ENCODE measurements at regions not wholly inside any gene's neighbourhood (a gene's known extent, or its start where the extent isn't known, plus 50 kb on each side); places are given as distances from the start of the nearest gene placed in this dataset.

DNA sequence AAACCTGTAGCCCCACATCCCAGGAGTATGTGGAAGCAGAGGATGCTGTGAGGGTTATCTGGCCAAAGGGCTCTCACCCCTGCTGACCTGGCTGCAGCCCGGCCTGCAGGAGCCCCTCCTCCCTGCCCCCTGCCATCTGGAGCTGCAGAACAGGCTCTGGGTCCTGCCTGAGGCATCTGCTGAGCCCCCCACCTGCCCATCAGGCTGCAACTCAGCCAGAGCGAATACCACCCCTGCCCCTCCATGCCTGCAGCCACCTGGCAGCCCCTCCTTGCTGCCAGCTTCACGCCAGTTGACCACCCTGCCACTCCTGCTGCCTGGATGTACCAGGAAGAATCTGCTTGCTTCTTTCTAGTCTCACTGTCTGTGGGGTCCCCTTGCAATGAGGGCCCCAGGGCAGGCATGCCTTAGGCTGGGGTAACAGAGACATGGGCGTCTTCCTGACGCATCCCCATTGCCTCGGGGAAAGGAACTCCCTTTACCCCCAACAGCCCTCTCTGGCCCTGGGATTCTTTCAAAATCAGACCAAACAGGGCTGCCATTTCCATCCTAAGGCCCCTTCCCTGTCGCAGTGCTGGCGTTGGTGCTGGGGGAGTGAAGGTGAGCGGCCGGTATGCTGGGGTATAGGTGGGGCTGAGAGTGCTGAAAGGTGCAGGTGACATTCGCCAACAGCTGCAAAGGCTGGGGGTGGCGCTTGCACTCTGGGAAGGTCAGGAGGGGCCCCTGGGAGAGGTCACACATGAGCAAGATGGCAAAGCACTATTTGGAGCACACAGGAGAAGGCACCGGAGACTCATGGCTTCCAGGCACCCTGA, 1334.6 kb downstream of the TBC1D22A start:
- no peak for DNase-seq

- no peak for DNase-seq
Measured at GRCh38 chr22:48096411-48096810, 1334.0 kb downstream of the TBC1D22A start.

- DNase-seq, result no peak
Measured at GRCh38 chr22:48093981-48094380, 1331.5 kb downstream of the TBC1D22A start.

- DNase-seq, result no peak
Measured at GRCh38 chr22:48092866-48093265, 1330.4 kb downstream of the TBC1D22A start.

GRCh38 chr22:48091656-48092223, 1329.3 kb downstream of the TBC1D22A start:
- no peak for DNase-seq

- no peak for DNase-seq
Measured at GRCh38 chr22:48091060-48091650, 1328.7 kb downstream of the TBC1D22A start.

- no peak for DNase-seq
Measured at GRCh38 chr22:48090332-48090672, 1327.9 kb downstream of the TBC1D22A start.

- DNase-seq, result no peak
Measured at GRCh38 chr22:48089601-48090331, 1327.3 kb downstream of the TBC1D22A start.

- no peak for DNase-seq
Measured at GRCh38 chr22:48088926-48089536, 1326.6 kb downstream of the TBC1D22A start.

DNA sequence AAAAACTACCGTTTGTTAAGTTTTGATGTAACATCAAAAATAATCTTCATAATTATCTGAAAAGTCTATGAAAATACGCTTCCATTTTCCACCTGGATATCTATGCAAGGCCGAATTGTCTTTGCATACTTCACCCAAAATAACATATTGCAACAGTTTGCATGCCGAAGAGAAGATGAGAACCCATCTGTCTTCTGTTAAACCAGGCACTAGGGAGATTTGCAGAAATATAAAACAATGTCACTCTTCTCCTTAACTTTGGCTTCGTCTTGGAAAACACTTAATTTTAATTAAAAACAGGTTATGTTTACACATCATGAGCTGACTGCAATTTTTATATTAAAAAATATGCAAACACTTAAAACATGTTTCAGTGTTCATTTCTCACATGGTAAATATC, 1325.8 kb downstream of the TBC1D22A start:
- no peak for DNase-seq

DNA sequence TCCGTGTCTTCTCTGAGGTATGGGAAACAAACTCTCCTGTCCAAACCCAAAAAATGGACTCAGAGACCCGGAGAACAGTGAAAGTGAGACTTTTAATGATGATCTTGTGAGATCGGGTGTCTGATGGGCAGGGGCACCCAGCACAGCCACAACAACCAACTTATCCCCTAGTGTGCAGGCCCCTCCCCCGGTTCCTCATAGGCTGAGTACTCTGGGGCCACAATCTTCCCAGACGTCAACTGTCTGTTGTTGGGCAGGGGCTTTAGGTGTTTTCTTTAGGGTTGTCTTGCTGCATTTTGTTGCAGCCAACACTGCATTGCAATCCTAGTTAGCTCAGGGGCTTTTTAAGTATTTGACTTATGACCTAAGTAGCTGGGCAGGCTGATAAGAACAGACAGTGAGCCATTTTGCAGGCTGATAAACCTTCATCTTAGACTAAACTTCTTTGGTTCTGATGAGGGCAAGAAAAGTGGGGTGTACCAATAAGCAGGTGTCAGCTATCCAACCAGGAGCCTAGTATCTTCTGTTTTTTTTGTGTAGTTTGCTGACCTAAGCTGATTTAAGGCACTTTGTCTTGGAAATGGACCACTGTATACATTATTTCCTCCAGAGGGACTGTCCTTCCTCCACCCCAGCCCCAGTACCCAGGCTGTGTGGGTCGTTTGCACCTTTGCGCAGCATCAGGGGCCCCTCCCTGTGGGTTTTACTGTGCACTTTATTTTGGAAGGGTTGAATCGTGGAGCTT, 1323.6 kb downstream of the TBC1D22A start:
- DNase-seq, result no peak

- no peak for DNase-seq
Measured at GRCh38 chr22:48084729-48085050, 1322.2 kb downstream of the TBC1D22A start.

DNA sequence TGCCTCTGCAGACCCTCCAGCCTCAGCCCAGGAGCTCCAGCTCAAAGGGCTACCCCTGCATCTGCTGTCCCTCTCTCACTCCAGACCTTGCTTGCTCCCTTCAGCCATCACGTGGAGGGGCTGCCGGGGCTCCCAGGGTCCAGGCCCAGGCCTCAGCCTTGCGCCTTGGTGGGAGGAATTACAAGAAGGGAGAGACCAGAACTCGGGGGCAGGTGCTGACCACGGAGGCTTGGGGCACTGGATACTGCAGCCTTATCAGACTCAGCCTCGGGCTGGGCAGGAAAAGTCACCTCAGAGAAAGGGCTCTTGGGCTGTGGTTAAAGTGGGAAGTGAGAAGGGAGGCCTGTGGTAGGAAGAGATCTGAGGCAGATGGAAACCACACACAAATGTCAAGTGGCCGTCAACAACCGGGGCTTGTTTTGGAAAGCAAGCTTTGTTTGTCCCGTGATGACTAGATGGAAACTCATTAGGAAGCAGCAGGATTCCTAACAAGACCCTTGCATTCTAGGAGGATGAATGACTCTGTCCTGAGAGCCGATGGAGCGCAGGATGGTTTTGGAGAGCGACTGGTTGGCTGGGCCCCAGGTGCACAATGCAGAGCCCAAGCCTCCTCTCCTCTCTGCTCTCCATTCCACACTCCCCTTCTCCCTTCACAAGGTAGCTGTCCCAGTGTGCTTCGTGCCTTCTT, 1321.7 kb downstream of the TBC1D22A start:
- peak in 1 of 2 donors; percentile 13 for DNase-seq

DNA sequence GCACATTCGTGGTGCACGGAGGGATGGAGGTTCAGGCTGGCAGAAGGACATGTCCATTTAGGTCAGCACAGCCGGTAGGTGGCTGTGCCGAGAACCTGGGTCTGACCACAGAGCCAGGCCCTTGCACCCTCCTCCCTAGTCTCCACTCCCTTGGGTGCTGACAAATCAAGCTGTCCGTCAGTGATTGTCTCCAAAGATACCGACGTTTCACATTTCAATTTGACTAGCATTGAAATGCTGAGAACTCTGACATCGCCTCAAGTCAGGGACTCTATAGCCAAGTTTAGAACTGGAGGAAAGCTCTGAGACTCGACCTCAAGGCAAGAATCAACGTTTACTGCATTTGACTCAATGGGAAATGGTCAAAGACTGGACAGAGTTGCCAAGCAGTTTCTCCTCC, 1321.1 kb downstream of the TBC1D22A start:
- DNase-seq, result no peak

DNA sequence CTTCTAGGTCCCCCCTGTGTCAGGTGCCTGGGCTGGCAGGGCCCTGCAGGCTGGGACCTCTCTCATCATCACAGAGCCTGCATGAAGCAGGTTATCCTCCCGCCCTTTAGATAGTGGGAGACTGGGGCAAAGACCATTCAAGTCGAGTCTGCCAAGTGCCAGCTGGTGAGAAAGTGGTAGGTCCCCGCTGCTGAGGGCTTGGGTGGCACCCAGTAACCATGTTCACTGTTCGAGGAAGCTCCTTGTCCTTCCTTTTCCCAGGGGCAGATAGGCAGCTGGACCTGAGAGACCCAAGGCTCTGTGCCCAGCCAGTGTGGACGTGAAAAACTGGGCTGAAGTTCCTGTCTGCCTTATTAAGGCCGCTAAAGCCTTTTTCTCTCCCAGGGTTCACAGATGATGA, 1319.8 kb downstream of the TBC1D22A start:
- DNase-seq, result no peak

GRCh38 chr22:48081281-48081680, 1318.8 kb downstream of the TBC1D22A start:
- DNase-seq, result no peak

DNA sequence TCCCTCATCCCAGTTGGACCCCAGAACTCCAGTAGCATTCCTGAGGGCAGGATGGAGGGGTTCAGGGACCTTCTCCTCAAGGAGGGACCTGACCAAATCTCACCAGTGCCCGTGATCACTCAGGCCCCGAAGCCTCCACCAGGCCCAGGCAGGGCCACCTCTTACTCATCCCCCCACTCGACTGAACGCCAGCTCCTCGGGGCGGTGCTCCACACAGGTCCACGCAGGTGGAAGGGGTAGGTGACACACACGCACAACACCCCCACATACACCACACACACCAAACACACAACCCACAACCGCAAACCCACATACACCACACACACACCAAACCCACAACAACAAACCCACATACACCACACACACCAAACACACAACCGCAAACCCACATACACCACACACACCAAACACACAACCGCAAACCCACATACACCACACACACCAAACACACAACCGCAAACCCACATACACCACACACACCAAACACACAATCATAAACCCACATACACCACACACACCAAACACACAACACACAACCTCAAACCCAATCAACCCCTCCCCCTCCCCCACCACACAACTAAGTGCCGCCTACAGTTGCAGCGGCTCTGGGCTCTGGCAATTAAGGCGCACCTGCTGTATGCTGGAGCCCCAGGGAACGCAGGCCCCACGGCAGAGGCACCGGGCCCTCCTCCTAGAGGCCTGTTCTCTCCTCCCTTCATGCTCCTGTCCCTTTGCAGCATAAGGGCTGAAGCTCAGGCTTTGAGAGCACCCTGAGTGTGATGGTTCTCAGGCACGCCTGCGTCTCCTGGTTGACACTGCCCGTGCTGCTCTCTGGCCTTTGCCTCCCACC, 1318.1 kb downstream of the TBC1D22A start:
- no peak for DNase-seq

- DNase-seq, result no peak
Measured at GRCh38 chr22:48079505-48080290, 1317.2 kb downstream of the TBC1D22A start.

DNA sequence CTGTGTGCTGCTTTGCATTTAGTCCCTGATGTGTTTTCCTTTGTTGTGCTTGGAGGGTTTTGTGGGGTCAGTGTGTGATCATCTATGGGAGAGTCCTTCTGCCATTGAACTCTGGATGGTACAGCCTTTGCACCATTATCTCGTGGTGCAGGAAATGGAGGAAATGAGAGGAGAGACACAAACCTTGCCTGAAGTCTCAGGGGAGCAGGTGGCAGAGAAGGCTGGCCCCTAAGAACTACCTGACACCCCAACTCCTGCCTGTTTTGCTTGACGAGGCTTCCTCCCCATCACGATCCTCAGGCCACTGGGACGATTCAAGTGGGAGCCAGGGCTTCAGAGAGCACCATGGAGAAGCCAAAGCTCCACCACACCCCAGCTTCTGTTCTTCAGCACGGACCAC, 1316.4 kb downstream of the TBC1D22A start:
- DNase-seq, result no peak

DNA sequence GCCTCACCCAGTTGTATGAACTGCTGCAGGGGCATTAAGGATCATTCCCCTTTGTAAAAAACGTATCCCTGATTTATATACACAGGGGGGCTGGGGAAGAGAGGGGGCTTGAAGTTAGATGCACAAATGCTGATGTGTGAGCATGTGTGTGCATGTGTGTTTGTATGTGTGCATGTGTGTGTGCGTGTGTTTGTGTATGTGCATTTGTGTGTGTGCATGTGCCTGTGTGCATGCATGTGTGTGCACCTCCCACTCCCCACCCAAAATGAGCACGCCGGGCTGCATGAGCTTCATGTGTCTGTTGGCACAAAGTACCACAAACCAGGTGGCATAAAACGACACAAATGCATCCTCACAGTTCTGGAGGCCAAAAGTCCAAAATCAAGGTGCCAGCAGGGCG, 1315.2 kb downstream of the TBC1D22A start:
- no peak for DNase-seq

Data from CD4-positive, alpha-beta T cell treated with Interleukin-1 beta for 1 hour (primary cell).